ENCODE measurements at regions not wholly inside any gene's neighbourhood (a gene's known extent, or its start where the extent isn't known, plus 50 kb on each side); places are given as distances from the start of the nearest gene placed in this dataset.

- no peak overlapping the region for H3K9ac ChIP-seq (ENCODE audit: low read length)
- 0 out of 2 replicates have a peak, but pooled peaks cover 3% of the 10 kb centered on the region for H3K27me3 ChIP-seq (ENCODE audit: low read depth, low read length)
These were observed 477.7 kb upstream of the HS6ST1 start for GRCh38 chr2:128796321-128796720.

GRCh38 chr2:128797092-128797491, 478.4 kb upstream of the HS6ST1 start:
- TF ChIP-seq CTCF (IDR thresholded peaks at IDR 0.05; ENCODE audit: low read depth, low read length), result no peak
- no peak for TF ChIP-seq EZH2phosphoT487 (IDR thresholded peaks at IDR 0.05; ENCODE audit: low read depth)
- 0 out of 2 replicates have a peak, but pooled peaks cover 3% of the 10 kb centered on the region for H3K27me3 ChIP-seq (ENCODE audit: low read depth, low read length)
- H3K36me3 ChIP-seq (replicated peaks; ENCODE audit: low read depth, low read length), result no peaks in the 10 kb centered on the region
- H3K79me2 ChIP-seq (ENCODE audit: low read length), result no peaks in the 10 kb centered on the region
- no peaks in the 10 kb centered on the region for H4K20me1 ChIP-seq (ENCODE audit: insufficient read depth, low read length)
- H2AFZ ChIP-seq (ENCODE audit: low read depth, low read length), result no peak overlapping the region
- H3K4me1 ChIP-seq (ENCODE audit: low read length), result no peaks in the 10 kb centered on the region
- H3K4me3 ChIP-seq (ENCODE audit: low read length), result no peak overlapping the region
- no peak overlapping the region for H3K9ac ChIP-seq (ENCODE audit: low read length)
- H3K27ac ChIP-seq (ENCODE audit: low read length), result no peak overlapping the region
- no peak overlapping the region for H3K4me2 ChIP-seq (ENCODE audit: low read length)
- H3K9me3 ChIP-seq (ENCODE audit: insufficient read depth, low read length), result no peaks in the 10 kb centered on the region

More at GRCh38 chr2:128796321-128796720, 477.7 kb upstream of the HS6ST1 start:
- Histone ChIP-seq H3K4me1 (ENCODE audit: low read length) (no peaks in the 10 kb centered on the region), H2AFZ (ENCODE audit: low read depth, low read length) (no peak overlapping the region), H3K79me2 (ENCODE audit: low read length) (no peaks in the 10 kb centered on the region), H3K27ac (ENCODE audit: low read length) (no peak overlapping the region), H4K20me1 (ENCODE audit: insufficient read depth, low read length) (no peaks in the 10 kb centered on the region), H3K36me3 (replicated peaks; ENCODE audit: low read depth, low read length) (no peaks in the 10 kb centered on the region), H3K4me3 (ENCODE audit: low read length) (no peak overlapping the region), H3K4me2 (ENCODE audit: low read length) (no peak overlapping the region), H3K9me3 (ENCODE audit: insufficient read depth, low read length) (no peaks in the 10 kb centered on the region)
- TF ChIP-seq CTCF (IDR thresholded peaks at IDR 0.05; ENCODE audit: low read depth, low read length) (no peak), EZH2phosphoT487 (IDR thresholded peaks at IDR 0.05; ENCODE audit: low read depth) (no peak)

GRCh38 chr2:128797533-128797932, 478.9 kb upstream of the HS6ST1 start:
- Histone ChIP-seq H3K79me2 (ENCODE audit: low read length) (no peaks in the 10 kb centered on the region), H3K27ac (ENCODE audit: low read length) (no peak overlapping the region), H3K9ac (ENCODE audit: low read length) (no peak overlapping the region), H3K36me3 (replicated peaks; ENCODE audit: low read depth, low read length) (no peaks in the 10 kb centered on the region), H4K20me1 (ENCODE audit: insufficient read depth, low read length) (no peaks in the 10 kb centered on the region), H3K9me3 (ENCODE audit: insufficient read depth, low read length) (no peaks in the 10 kb centered on the region), H3K4me2 (ENCODE audit: low read length) (no peak overlapping the region), H3K4me3 (ENCODE audit: low read length) (no peak overlapping the region), H3K27me3 (ENCODE audit: low read depth, low read length) (0 out of 2 replicates have a peak, but pooled peaks cover 3% of the 10 kb centered on the region), H3K4me1 (ENCODE audit: low read length) (no peaks in the 10 kb centered on the region), H2AFZ (ENCODE audit: low read depth, low read length) (no peak overlapping the region)
- TF ChIP-seq EZH2phosphoT487 (IDR thresholded peaks at IDR 0.05; ENCODE audit: low read depth) (no peak), CTCF (IDR thresholded peaks at IDR 0.05; ENCODE audit: low read depth, low read length) (no peak)

- no peak overlapping the region for H3K4me3 ChIP-seq (ENCODE audit: low read length)
- no peaks in the 10 kb centered on the region for H3K36me3 ChIP-seq (replicated peaks; ENCODE audit: low read depth, low read length)
- H3K4me2 ChIP-seq (ENCODE audit: low read length), result no peak overlapping the region
- no peaks in the 10 kb centered on the region for H3K79me2 ChIP-seq (ENCODE audit: low read length)
- H3K27ac ChIP-seq (ENCODE audit: low read length), result no peak overlapping the region
- H2AFZ ChIP-seq (ENCODE audit: low read depth, low read length), result no peak overlapping the region
- no peak overlapping the region for H3K9ac ChIP-seq (ENCODE audit: low read length)
- H4K20me1 ChIP-seq (ENCODE audit: insufficient read depth, low read length), result no peaks in the 10 kb centered on the region
- H3K9me3 ChIP-seq (ENCODE audit: insufficient read depth, low read length), result no peaks in the 10 kb centered on the region
- TF ChIP-seq CTCF (IDR thresholded peaks at IDR 0.05; ENCODE audit: low read depth, low read length), result no peak
- TF ChIP-seq EZH2phosphoT487 (IDR thresholded peaks at IDR 0.05; ENCODE audit: low read depth), result no peak
- H3K27me3 ChIP-seq (ENCODE audit: low read depth, low read length), result 0 out of 2 replicates have a peak, but pooled peaks cover 3% of the 10 kb centered on the region
- no peaks in the 10 kb centered on the region for H3K4me1 ChIP-seq (ENCODE audit: low read length)
These were observed 479.3 kb upstream of the HS6ST1 start for GRCh38 chr2:128797937-128798336.
